Suprapubic skin (tissue), 4 donors: ENCODE measurements at regions not wholly inside any gene's neighbourhood (a gene's known extent, or its start where the extent isn't known, plus 50 kb on each side); places are given as distances from the start of the nearest gene placed in this dataset.
"Not testable (repeated sequence)": the region's sequence is repeated elsewhere in the genome, so short reads cannot be mapped to it uniquely, and the experiment has no call there.

Source experiments
- POLR2A ChIP-seq, 2 donors: fragments of 450-650 bp; IDR thresholded peaks; one replicate each; pipeline ENCODE4 v1.6.1; 2017; ENCODE audit warnings: antibody characterized with exemption in 2 of 2, mild to moderate bottlenecking in 2 of 2, moderate library complexity in 2 of 2
- POLR2AphosphoS5 ChIP-seq, 3 donors: sonication (generic); formaldehyde crosslinking; IDR thresholded peaks; one replicate each; pipeline ENCODE4 v1.6.1; 2017; ENCODE audit warnings: antibody characterized with exemption in 3 of 3
- TF ChIP-seq, protein P1 (sequence below), 2 donors: fragments of 200-600 bp in 1 of 2; fragments of 450-650 bp in 1 of 2; sonication (generic) in 1 of 2; IDR thresholded peaks; one replicate each; pipeline ENCODE4 v1.5.1; 2016 to 2019; ENCODE audit warnings: antibody characterized with exemption in 2 of 2, mild to moderate bottlenecking in 1 of 2, moderate library complexity in 1 of 2

DNA sequence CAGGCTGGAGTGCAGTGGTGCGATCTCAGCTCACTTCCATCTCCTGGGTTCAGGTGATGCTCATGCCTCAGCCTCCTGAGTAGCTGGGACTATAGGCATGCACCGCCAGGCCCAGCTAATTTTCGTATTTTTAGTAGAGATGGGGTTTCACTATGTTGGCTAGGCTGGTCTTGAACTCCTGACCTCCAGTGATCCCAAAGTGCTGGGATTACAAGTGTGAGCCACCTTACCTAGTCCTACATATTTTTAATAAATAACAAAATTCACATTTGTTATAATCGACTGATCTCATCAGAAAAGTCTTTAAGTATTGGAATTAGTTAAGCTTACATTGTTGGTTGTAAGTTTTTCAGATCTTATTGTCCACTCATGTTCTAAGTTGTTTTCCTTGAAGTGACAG, 83.4 kb upstream of the TPTE start:
- not testable (repeated sequence) for TF ChIP-seq POLR2AphosphoS5, POLR2A (IDR thresholded peaks at IDR 0.05)
- TF ChIP-seq, protein P1, sequence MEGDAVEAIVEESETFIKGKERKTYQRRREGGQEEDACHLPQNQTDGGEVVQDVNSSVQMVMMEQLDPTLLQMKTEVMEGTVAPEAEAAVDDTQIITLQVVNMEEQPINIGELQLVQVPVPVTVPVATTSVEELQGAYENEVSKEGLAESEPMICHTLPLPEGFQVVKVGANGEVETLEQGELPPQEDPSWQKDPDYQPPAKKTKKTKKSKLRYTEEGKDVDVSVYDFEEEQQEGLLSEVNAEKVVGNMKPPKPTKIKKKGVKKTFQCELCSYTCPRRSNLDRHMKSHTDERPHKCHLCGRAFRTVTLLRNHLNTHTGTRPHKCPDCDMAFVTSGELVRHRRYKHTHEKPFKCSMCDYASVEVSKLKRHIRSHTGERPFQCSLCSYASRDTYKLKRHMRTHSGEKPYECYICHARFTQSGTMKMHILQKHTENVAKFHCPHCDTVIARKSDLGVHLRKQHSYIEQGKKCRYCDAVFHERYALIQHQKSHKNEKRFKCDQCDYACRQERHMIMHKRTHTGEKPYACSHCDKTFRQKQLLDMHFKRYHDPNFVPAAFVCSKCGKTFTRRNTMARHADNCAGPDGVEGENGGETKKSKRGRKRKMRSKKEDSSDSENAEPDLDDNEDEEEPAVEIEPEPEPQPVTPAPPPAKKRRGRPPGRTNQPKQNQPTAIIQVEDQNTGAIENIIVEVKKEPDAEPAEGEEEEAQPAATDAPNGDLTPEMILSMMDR (IDR thresholded peaks at IDR 0.05): not testable (repeated sequence)
